CD14-positive monocyte (primary cell): ENCODE measurements at regions not wholly inside any gene's neighbourhood (a gene's known extent, or its start where the extent isn't known, plus 50 kb on each side); places are given as distances from the start of the nearest gene placed in this dataset.

ENCODE experiments used
- DNase-seq, 3 donors: peaks; one replicate each; pipeline ENCODE4 v3.0.0-alpha.2; 2011 to 2022
- H2AFZ ChIP-seq: 2 replicates; pipeline ENCODE4 v1.6.0; 2012; ENCODE audit warnings: mild to moderate bottlenecking, low read depth, low read length, inconsistent platforms; ENCODE audit not compliant: insufficient read depth, poor library complexity, severe bottlenecking
- H3K27ac ChIP-seq, 2 donors: 1 replicate in 1 of 2; 2 replicates in 1 of 2; pipeline ENCODE4 v1.5.1; 2012 to 2013; ENCODE audit warnings: low read length in 2 of 2, control low read depth in 1 of 2, inconsistent platforms in 1 of 2, low read depth in 1 of 2, mild to moderate bottlenecking in 1 of 2
- H3K27me3 ChIP-seq, 2 donors: one replicate each; pipeline versions ENCODE4 v1.6.0 to v1.6.1; 2011 to 2013; ENCODE audit warnings: low read length in 2 of 2; ENCODE audit not compliant: control insufficient read depth in 2 of 2, insufficient read depth in 2 of 2
- H3K36me3 ChIP-seq, 2 donors: replicated peaks in 1 of 2; 1 replicate in 1 of 2; 2 replicates in 1 of 2; pipeline versions ENCODE4 v1.5.1 to v1.6.1; 2012 to 2013; ENCODE audit warnings: low read length in 2 of 2, control low read depth in 1 of 2, inconsistent platforms in 1 of 2, mild to moderate bottlenecking in 1 of 2; ENCODE audit not compliant: insufficient read depth in 2 of 2, control insufficient read depth in 1 of 2
- H3K4me1 ChIP-seq, 2 donors: 1 replicate in 1 of 2; 2 replicates in 1 of 2; pipeline versions ENCODE4 v1.5.1 to v1.6.1; 2012 to 2013; ENCODE audit warnings: low read length in 2 of 2, control low read depth in 1 of 2, inconsistent platforms in 1 of 2, mild to moderate bottlenecking in 1 of 2, moderate library complexity in 1 of 2; ENCODE audit not compliant: insufficient read depth in 2 of 2, control insufficient read depth in 1 of 2
- H3K4me2 ChIP-seq: replicated peaks from 2 replicates; pipeline ENCODE3; 2012; ENCODE audit warnings: low read length, moderate library complexity, mild to moderate bottlenecking; ENCODE audit not compliant: poor library complexity, severe bottlenecking; ENCODE audit errors: extremely low read depth
- H3K4me3 ChIP-seq, 3 experiments: fragments of 200-600 bp in 1 of 3; sonication (generic) in 1 of 3; replicated peaks in 1 of 3; 1 replicate in 2 of 3; 2 replicates in 1 of 3; pipeline ENCODE4 v1.5.1; 2011 to 2013; ENCODE audit warnings: low read length in 3 of 3, mild to moderate bottlenecking in 3 of 3, control low read depth in 2 of 3, low read depth in 2 of 3, inconsistent platforms in 1 of 3, moderate library complexity in 1 of 3
- H3K79me2 ChIP-seq: 2 replicates; pipeline ENCODE4 v1.6.0; 2012; ENCODE audit warnings: mild to moderate bottlenecking, control low read depth, inconsistent platforms, low read length, moderate library complexity; ENCODE audit not compliant: insufficient read depth
- H3K9ac ChIP-seq: 2 replicates; pipeline ENCODE4 v1.6.0; 2017; ENCODE audit warnings: low read length, mild to moderate bottlenecking; ENCODE audit not compliant: insufficient read depth, poor library complexity, severe bottlenecking
- H3K9me3 ChIP-seq, 2 donors: replicated peaks in 1 of 2; 1 replicate in 1 of 2; 2 replicates in 1 of 2; pipeline versions ENCODE4 v1.5.1 to v1.6.1; 2012 to 2013; ENCODE audit warnings: low read length in 2 of 2, control low read depth in 1 of 2; ENCODE audit not compliant: control insufficient read depth in 1 of 2, insufficient read depth in 1 of 2
- H4K20me1 ChIP-seq: 2 replicates; pipeline ENCODE4 v1.6.0; 2012; ENCODE audit warnings: mild to moderate bottlenecking, low read length, control low read depth, moderate library complexity; ENCODE audit not compliant: insufficient read depth
- H3K27ac Mint-ChIP-seq, 7 donors: one replicate each; pipeline ENCODE4 v1.8.0; 2020; ENCODE audit warnings: mild to moderate bottlenecking in 7 of 7, mixed read lengths in 7 of 7, moderate library complexity in 6 of 7, inconsistent platforms in 2 of 7
- H3K27me3 Mint-ChIP-seq, 3 donors: one replicate each; pipeline ENCODE4 v1.8.0; 2021 to 2022; ENCODE audit warnings: low read depth in 3 of 3, mild to moderate bottlenecking in 3 of 3, mixed read lengths in 3 of 3, moderate library complexity in 3 of 3, inconsistent platforms in 1 of 3
- H3K36me3 Mint-ChIP-seq, 2 donors: one replicate each; pipeline ENCODE4 v1.8.0; 2020; ENCODE audit warnings: mixed read lengths in 2 of 2, inconsistent platforms in 1 of 2, mild to moderate bottlenecking in 1 of 2
- H3K4me1 Mint-ChIP-seq: one replicate; pipeline ENCODE4 v1.8.0; 2020; ENCODE audit warnings: mild to moderate bottlenecking, mixed read lengths
- H3K4me3 Mint-ChIP-seq, 2 donors: one replicate each; pipeline ENCODE4 v1.8.0; 2020; ENCODE audit warnings: mild to moderate bottlenecking in 2 of 2, mixed read lengths in 2 of 2, moderate library complexity in 1 of 2
- H3K9me3 Mint-ChIP-seq, 7 donors: one replicate each; pipeline ENCODE4 v1.8.0; 2020 to 2022; ENCODE audit warnings: mixed read lengths in 7 of 7, mild to moderate bottlenecking in 6 of 7, moderate library complexity in 6 of 7, inconsistent platforms in 2 of 7
- WGBS: methylation state at CpG from one replicate; pipeline ENCODE4 v1.1.5; 2013; ENCODE audit warnings: missing lambda C conversion rate; ENCODE audit not compliant: insufficient coverage; 5-methylcytosine and 5-hydroxymethylcytosine counted together
- intact Hi-C, 2 donors: fragments of 100-400 bp; cut with micrococcal nuclease; formaldehyde crosslinking; loops; one replicate each; pipeline versions ENCODE4 v1.15.0 to v1.15.1; 2023
- TF ChIP-seq, protein P1 (sequence below): fragments of 200-600 bp; IDR thresholded peaks from one replicate; pipeline ENCODE4 v1.8.0; 2022; ENCODE audit warnings: antibody characterized with exemption, mild to moderate bottlenecking

DNA sequence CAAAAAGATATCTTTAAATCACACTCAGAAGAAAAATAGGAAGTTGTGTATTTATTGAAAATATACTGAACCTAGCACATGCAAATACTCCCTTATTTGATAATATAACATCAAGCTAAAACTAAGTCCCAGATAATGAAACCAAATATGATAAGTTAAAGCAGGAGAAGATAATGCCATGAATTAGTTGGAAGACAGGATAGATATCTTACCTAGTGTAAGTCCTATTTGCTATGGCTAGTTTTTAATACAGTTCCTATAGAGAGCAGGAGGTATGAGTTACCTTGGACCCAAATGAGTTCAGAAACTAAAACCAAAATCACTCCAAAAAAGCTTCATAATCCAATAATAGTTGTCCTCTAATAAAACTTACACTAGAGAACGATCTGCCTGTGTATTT is 1407.1 kb upstream of the MIR17HG start:
- no peak overlapping the region for H3K4me2 ChIP-seq
- Mint-ChIP-seq H3K27ac (no peak overlapping the region), H3K36me3 (no peaks in the 10 kb centered on the region), H3K9me3 (peaks cover 0 to 5% (median 2%) of the 10 kb centered on the region in 7 donors), H3K27me3 (no peaks in the 10 kb centered on the region), H3K4me1 (no peaks in the 10 kb centered on the region), H3K4me3 (no peak overlapping the region)
- no peak overlapping the region for H3K9ac ChIP-seq
- no peaks in the 10 kb centered on the region for H3K9me3 ChIP-seq
- intact Hi-C loops = no loop called here
- TF ChIP-seq, protein P1, sequence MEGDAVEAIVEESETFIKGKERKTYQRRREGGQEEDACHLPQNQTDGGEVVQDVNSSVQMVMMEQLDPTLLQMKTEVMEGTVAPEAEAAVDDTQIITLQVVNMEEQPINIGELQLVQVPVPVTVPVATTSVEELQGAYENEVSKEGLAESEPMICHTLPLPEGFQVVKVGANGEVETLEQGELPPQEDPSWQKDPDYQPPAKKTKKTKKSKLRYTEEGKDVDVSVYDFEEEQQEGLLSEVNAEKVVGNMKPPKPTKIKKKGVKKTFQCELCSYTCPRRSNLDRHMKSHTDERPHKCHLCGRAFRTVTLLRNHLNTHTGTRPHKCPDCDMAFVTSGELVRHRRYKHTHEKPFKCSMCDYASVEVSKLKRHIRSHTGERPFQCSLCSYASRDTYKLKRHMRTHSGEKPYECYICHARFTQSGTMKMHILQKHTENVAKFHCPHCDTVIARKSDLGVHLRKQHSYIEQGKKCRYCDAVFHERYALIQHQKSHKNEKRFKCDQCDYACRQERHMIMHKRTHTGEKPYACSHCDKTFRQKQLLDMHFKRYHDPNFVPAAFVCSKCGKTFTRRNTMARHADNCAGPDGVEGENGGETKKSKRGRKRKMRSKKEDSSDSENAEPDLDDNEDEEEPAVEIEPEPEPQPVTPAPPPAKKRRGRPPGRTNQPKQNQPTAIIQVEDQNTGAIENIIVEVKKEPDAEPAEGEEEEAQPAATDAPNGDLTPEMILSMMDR = no peak
- no peaks in the 10 kb centered on the region for H3K27me3 ChIP-seq
- H2AFZ ChIP-seq = no peak overlapping the region
- no peaks in the 10 kb centered on the region for H3K4me1 ChIP-seq
- no peaks in the 10 kb centered on the region for H4K20me1 ChIP-seq
- no peaks in the 10 kb centered on the region for H3K79me2 ChIP-seq
- no peaks in the 10 kb centered on the region for H3K36me3 ChIP-seq
- WGBS = no CpG with 5 or more reads among the region's 1 CpG
- DNase-seq = no peak
- no peak overlapping the region for H3K4me3 ChIP-seq
- H3K27ac ChIP-seq = no peak overlapping the region

DNA sequence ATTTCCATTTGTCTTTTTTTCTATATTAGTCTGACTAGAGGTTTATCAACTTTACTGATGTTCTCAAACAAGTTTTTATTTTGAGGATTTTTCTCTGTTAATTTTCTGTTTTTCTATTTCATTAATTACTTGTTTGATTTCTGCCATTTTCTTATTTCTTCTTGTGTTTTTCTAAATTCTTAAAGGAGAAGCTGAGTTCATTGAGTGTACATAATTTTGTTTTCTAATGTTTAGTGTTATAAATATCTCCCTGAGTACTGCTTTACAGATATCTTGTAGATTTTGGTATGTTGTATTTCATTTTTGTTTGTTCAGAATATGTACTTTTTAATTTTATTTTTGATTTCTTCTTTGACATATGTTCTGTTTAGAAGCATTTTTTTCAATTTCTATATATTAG is 1404.3 kb upstream of the MIR17HG start:
- Histone ChIP-seq H3K9me3 (peaks cover 0 to 4% of the 10 kb centered on the region in 2 donors), H3K9ac (no peak overlapping the region), H3K4me3 (no peak overlapping the region), H3K27ac (no peak overlapping the region), H3K4me2 (no peak overlapping the region), H3K36me3 (no peaks in the 10 kb centered on the region), H2AFZ (no peak overlapping the region), H3K4me1 (no peaks in the 10 kb centered on the region), H4K20me1 (no peaks in the 10 kb centered on the region), H3K27me3 (no peaks in the 10 kb centered on the region), H3K79me2 (no peaks in the 10 kb centered on the region)
- H3K4me3 Mint-ChIP-seq = no peak overlapping the region
- no peaks in the 10 kb centered on the region for H3K4me1 Mint-ChIP-seq
- intact Hi-C loops = no loop called here
- TF ChIP-seq, protein P1 = no peak
- H3K27ac Mint-ChIP-seq = no peak overlapping the region
- H3K36me3 Mint-ChIP-seq = no peaks in the 10 kb centered on the region
- no peaks in the 10 kb centered on the region for H3K27me3 Mint-ChIP-seq
- DNase-seq = no peak
- peaks cover 0 to 4% (median 0%) of the 10 kb centered on the region in 7 donors for H3K9me3 Mint-ChIP-seq
